ENCODE measurements at regions not wholly inside any gene's neighbourhood (a gene's known extent, or its start where the extent isn't known, plus 50 kb on each side); places are given as distances from the start of the nearest gene placed in this dataset.

DNA sequence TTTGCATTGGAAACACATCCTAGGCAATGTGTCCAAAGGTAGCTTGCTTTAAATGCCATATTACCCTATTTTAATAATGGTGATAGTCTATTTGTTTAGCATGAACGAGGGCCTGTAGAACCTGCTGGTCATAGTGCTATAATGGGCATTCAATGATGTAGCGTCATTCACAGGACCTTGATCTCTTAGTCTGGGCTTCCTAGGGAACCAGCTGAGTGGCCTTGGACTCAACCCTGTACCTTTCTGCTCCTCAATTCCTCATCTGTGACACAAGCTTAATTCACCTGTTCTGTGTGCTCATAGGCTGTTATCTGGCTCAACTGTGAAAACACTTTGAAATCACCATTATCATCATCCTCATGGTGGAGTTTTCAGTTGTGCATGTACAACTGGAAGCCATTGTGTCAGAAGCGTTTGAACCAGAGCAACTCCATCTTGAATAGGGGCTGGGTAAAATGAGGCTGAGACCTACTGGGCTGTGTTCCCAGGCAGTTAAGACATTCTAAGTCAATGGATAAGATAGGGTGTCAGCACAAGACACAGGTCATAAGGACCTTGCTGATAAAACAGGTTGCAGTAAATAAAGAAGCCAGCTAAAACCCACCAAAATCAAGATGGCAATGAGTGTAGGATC lies 346.8 kb upstream of the KLF3 start (continued):
- TF ChIP-seq ZNF592 (IDR thresholded peaks at IDR 0.05) (peak; percentile 99), CXXC5 (CRISPR knock-in tag; IDR thresholded peaks at IDR 0.05) (peak; percentile 83), ZFP91 (CRISPR knock-in tag; IDR thresholded peaks at IDR 0.05) (no peak), ZNF184 (CRISPR knock-in tag; IDR thresholded peaks at IDR 0.05) (no peak), RFX5 (IDR thresholded peaks at IDR 0.05; ENCODE audit: low read depth, low read length) (no peak), SNRNP70 (optimal IDR thresholded peaks at IDR 0.05; ENCODE audit: low read depth, low read length) (no peak), RBM25 (IDR thresholded peaks at IDR 0.05; ENCODE audit: low read depth, low read length, severe bottlenecking) (no peak), ZC3H8 (IDR thresholded peaks at IDR 0.05) (no peak), JUNB (CRISPR knock-in tag; conservative IDR thresholded peaks at IDR 0.05) (no peak), NFXL1 (CRISPR knock-in tag; IDR thresholded peaks at IDR 0.05) (no peak), NBN (IDR thresholded peaks at IDR 0.05; ENCODE audit: low read depth) (no peak), HEY1 (CRISPR knock-in tag; IDR thresholded peaks at IDR 0.05; ENCODE audit: borderline replicate concordance) (no peak), ARID3B (CRISPR knock-in tag; IDR thresholded peaks at IDR 0.05; ENCODE audit: borderline replicate concordance) (no peak), NELFE (IDR thresholded peaks at IDR 0.05; ENCODE audit: insufficient read depth, insufficient read length) (no peak), ZNF212 (CRISPR knock-in tag; IDR thresholded peaks at IDR 0.05) (no peak), HDGF (IDR thresholded peaks at IDR 0.05) (no peak), MBD2 (IDR thresholded peaks at IDR 0.05; ENCODE audit: borderline replicate concordance, low read depth) (no peak), TAF1 (IDR thresholded peaks at IDR 0.05; ENCODE audit: control insufficient read depth, extremely low read depth, insufficient read depth, low read length, severe bottlenecking) (no peak), HOMEZ (CRISPR knock-in tag; IDR thresholded peaks at IDR 0.05) (peak; percentile 84)

All from K562 (cell line).